ENCODE measurements at regions not wholly inside any gene's neighbourhood (a gene's known extent, or its start where the extent isn't known, plus 50 kb on each side); places are given as distances from the start of the nearest gene placed in this dataset.

- Mint-ChIP-seq H3K4me3 (no peak overlapping the region), H3K27me3 (ENCODE audit: insufficient read depth, low read depth, poor library complexity) (no peaks in the 10 kb centered on the region), H3K9me3 (no peaks in the 10 kb centered on the region; the same call in 2 of the 3 replicates), H3K36me3 (ENCODE audit: low read depth) (no peaks in the 10 kb centered on the region), H3K27ac (no peak overlapping the region), H3K4me1 (no peaks in the 10 kb centered on the region)
- H3F3A ChIP-seq (replicated peaks; ENCODE audit: low read depth) = no peaks in the 10 kb centered on the region
- H3K36me3 ChIP-seq (ENCODE audit: insufficient read depth) = no peaks in the 10 kb centered on the region
- H3K27me3 ChIP-seq (ENCODE audit: insufficient read depth) = no peaks in the 10 kb centered on the region
- no peak for ATAC-seq
- H3K9me2 ChIP-seq (ENCODE audit: insufficient read depth) = peaks cover 6% of the 10 kb centered on the region
- H4K20me1 ChIP-seq (replicated peaks; ENCODE audit: insufficient read depth) = no peaks in the 10 kb centered on the region
- TF ChIP-seq CREB1 (CRISPR knock-in tag; IDR thresholded peaks at IDR 0.05; ENCODE audit: low read depth) (no peak), ZNF331 (CRISPR knock-in tag; IDR thresholded peaks at IDR 0.05; ENCODE audit: low read depth) (no peak), EZH2phosphoT487 (IDR thresholded peaks at IDR 0.05; ENCODE audit: unreplicated experiment) (no peak), POLR2AphosphoS5 (IDR thresholded peaks at IDR 0.05; ENCODE audit: low read depth) (no peak), NANOG (IDR thresholded peaks at IDR 0.05; ENCODE audit: borderline replicate concordance) (no peak), JUNB (IDR thresholded peaks at IDR 0.05; ENCODE audit: unreplicated experiment) (no peak), STAT1 (IDR thresholded peaks at IDR 0.05; ENCODE audit: unreplicated experiment) (no peak), ZNF114 (CRISPR knock-in tag; IDR thresholded peaks at IDR 0.05) (no peak), ETS1 (IDR thresholded peaks at IDR 0.05) (no peak), EZH2 (IDR thresholded peaks at IDR 0.05; ENCODE audit: low read depth, unreplicated experiment) (no peak)
- TF ChIP-seq, protein P1, sequence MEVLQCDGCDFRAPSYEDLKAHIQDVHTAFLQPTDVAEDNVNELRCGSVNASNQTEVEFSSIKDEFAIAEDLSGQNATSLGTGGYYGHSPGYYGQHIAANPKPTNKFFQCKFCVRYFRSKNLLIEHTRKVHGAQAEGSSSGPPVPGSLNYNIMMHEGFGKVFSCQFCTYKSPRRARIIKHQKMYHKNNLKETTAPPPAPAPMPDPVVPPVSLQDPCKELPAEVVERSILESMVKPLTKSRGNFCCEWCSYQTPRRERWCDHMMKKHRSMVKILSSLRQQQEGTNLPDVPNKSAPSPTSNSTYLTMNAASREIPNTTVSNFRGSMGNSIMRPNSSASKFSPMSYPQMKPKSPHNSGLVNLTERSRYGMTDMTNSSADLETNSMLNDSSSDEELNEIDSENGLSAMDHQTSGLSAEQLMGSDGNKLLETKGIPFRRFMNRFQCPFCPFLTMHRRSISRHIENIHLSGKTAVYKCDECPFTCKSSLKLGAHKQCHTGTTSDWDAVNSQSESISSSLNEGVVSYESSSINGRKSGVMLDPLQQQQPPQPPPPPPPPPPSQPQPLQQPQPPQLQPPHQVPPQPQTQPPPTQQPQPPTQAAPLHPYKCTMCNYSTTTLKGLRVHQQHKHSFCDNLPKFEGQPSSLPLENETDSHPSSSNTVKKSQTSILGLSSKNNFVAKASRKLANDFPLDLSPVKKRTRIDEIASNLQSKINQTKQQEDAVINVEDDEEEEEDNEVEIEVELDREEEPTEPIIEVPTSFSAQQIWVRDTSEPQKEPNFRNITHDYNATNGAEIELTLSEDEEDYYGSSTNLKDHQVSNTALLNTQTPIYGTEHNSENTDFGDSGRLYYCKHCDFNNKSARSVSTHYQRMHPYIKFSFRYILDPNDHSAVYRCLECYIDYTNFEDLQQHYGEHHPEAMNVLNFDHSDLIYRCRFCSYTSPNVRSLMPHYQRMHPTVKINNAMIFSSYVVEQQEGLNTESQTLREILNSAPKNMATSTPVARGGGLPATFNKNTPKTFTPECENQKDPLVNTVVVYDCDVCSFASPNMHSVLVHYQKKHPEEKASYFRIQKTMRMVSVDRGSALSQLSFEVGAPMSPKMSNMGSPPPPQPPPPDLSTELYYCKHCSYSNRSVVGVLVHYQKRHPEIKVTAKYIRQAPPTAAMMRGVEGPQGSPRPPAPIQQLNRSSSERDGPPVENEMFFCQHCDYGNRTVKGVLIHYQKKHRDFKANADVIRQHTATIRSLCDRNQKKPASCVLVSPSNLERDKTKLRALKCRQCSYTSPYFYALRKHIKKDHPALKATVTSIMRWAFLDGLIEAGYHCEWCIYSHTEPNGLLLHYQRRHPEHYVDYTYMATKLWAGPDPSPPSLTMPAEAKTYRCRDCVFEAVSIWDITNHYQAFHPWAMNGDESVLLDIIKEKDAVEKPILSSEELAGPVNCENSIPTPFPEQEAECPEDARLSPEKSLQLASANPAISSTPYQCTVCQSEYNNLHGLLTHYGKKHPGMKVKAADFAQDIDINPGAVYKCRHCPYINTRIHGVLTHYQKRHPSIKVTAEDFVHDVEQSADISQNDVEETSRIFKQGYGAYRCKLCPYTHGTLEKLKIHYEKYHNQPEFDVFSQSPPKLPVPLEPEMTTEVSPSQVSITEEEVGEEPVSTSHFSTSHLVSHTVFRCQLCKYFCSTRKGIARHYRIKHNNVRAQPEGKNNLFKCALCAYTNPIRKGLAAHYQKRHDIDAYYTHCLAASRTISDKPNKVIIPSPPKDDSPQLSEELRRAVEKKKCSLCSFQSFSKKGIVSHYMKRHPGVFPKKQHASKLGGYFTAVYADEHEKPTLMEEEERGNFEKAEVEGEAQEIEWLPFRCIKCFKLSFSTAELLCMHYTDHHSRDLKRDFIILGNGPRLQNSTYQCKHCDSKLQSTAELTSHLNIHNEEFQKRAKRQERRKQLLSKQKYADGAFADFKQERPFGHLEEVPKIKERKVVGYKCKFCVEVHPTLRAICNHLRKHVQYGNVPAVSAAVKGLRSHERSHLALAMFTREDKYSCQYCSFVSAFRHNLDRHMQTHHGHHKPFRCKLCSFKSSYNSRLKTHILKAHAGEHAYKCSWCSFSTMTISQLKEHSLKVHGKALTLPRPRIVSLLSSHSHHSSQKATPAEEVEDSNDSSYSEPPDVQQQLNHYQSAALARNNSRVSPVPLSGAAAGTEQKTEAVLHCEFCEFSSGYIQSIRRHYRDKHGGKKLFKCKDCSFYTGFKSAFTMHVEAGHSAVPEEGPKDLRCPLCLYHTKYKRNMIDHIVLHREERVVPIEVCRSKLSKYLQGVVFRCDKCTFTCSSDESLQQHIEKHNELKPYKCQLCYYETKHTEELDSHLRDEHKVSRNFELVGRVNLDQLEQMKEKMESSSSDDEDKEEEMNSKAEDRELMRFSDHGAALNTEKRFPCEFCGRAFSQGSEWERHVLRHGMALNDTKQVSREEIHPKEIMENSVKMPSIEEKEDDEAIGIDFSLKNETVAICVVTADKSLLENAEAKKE (CRISPR knock-in tag; IDR thresholded peaks at IDR 0.05) = no peak
- TF ChIP-seq, protein P2, sequence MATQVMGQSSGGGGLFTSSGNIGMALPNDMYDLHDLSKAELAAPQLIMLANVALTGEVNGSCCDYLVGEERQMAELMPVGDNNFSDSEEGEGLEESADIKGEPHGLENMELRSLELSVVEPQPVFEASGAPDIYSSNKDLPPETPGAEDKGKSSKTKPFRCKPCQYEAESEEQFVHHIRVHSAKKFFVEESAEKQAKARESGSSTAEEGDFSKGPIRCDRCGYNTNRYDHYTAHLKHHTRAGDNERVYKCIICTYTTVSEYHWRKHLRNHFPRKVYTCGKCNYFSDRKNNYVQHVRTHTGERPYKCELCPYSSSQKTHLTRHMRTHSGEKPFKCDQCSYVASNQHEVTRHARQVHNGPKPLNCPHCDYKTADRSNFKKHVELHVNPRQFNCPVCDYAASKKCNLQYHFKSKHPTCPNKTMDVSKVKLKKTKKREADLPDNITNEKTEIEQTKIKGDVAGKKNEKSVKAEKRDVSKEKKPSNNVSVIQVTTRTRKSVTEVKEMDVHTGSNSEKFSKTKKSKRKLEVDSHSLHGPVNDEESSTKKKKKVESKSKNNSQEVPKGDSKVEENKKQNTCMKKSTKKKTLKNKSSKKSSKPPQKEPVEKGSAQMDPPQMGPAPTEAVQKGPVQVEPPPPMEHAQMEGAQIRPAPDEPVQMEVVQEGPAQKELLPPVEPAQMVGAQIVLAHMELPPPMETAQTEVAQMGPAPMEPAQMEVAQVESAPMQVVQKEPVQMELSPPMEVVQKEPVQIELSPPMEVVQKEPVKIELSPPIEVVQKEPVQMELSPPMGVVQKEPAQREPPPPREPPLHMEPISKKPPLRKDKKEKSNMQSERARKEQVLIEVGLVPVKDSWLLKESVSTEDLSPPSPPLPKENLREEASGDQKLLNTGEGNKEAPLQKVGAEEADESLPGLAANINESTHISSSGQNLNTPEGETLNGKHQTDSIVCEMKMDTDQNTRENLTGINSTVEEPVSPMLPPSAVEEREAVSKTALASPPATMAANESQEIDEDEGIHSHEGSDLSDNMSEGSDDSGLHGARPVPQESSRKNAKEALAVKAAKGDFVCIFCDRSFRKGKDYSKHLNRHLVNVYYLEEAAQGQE (IDR thresholded peaks at IDR 0.05; ENCODE audit: unreplicated experiment) = no peak
- TF ChIP-seq, protein P3, sequence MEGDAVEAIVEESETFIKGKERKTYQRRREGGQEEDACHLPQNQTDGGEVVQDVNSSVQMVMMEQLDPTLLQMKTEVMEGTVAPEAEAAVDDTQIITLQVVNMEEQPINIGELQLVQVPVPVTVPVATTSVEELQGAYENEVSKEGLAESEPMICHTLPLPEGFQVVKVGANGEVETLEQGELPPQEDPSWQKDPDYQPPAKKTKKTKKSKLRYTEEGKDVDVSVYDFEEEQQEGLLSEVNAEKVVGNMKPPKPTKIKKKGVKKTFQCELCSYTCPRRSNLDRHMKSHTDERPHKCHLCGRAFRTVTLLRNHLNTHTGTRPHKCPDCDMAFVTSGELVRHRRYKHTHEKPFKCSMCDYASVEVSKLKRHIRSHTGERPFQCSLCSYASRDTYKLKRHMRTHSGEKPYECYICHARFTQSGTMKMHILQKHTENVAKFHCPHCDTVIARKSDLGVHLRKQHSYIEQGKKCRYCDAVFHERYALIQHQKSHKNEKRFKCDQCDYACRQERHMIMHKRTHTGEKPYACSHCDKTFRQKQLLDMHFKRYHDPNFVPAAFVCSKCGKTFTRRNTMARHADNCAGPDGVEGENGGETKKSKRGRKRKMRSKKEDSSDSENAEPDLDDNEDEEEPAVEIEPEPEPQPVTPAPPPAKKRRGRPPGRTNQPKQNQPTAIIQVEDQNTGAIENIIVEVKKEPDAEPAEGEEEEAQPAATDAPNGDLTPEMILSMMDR (conservative IDR thresholded peaks at IDR 0.05; ENCODE audit: low read depth in 2 of 2) = no peak
- H2AFZ ChIP-seq = no peak overlapping the region
- H3K4me1 ChIP-seq (ENCODE audit: insufficient read depth) = no peaks in the 10 kb centered on the region
- H3K4me2 ChIP-seq = no peak overlapping the region
- no peaks in the 10 kb centered on the region for H3K79me2 ChIP-seq (replicated peaks; ENCODE audit: insufficient read depth)
- no peak overlapping the region for H3K4me3 ChIP-seq
- no peak overlapping the region for H3K27ac ChIP-seq (ENCODE audit: low read depth)
- no peak for DNase-seq (ENCODE audit: low spot score)
Measured at GRCh38 chr10:105714728-105715127, 1073.6 kb downstream of the SORCS3 start.

Data from GM23338 (cell line).